ENCODE measurements at regions not wholly inside any gene's neighbourhood (a gene's known extent, or its start where the extent isn't known, plus 50 kb on each side); places are given as distances from the start of the nearest gene placed in this dataset.

GRCh38 chr2:239472235-239472775 is 71.5 kb upstream of the HDAC4 start:
- DNase-seq, result no peak

- DNase-seq, result no peak
Observed at GRCh38 chr2:239471011-239471792, 70.4 kb upstream of the HDAC4 start.

GRCh38 chr2:239470151-239470900 is 69.5 kb upstream of the HDAC4 start:
- DNase-seq, result no peak

- no peak for DNase-seq
Observed at GRCh38 chr2:239469106-239469960, 68.5 kb upstream of the HDAC4 start.

- no peak for DNase-seq
Observed at GRCh38 chr2:239468491-239469105, 67.8 kb upstream of the HDAC4 start.

- DNase-seq, result no peak
Observed at GRCh38 chr2:239467956-239468490, 67.2 kb upstream of the HDAC4 start.

GRCh38 chr2:239467281-239467955 is 66.6 kb upstream of the HDAC4 start:
- no peak for DNase-seq

- DNase-seq, result no peak
Observed at GRCh38 chr2:239466755-239467271, 66.0 kb upstream of the HDAC4 start.

GRCh38 chr2:239466061-239466754 is 65.4 kb upstream of the HDAC4 start:
- DNase-seq, result no peak

GRCh38 chr2:239465017-239466001 is 64.5 kb upstream of the HDAC4 start:
- DNase-seq, result peak; percentile 66

- DNase-seq, result no peak
Observed at GRCh38 chr2:239464166-239465016, 63.6 kb upstream of the HDAC4 start.

GRCh38 chr2:239463541-239464165 is 62.8 kb upstream of the HDAC4 start:
- no peak for DNase-seq

- no peak for DNase-seq
Observed at GRCh38 chr2:239462671-239463506, 62.1 kb upstream of the HDAC4 start.

GRCh38 chr2:239462191-239462515 is 61.3 kb upstream of the HDAC4 start:
- no peak for DNase-seq

- DNase-seq, result no peak
Observed at GRCh38 chr2:239461291-239462190, 60.7 kb upstream of the HDAC4 start.

GRCh38 chr2:239460780-239461179 is 60.0 kb upstream of the HDAC4 start:
- no peak for DNase-seq
